HG02885 (cell line): ENCODE measurements at regions not wholly inside any gene's neighbourhood (a gene's known extent, or its start where the extent isn't known, plus 50 kb on each side); places are given as distances from the start of the nearest gene placed in this dataset.

Experiments used
- ATAC-seq: cut with Tn5 transposase; IDR thresholded peaks from one replicate; pipeline ENCODE4 v1.9.1; 2021; ENCODE audit warnings: mild to moderate bottlenecking; ENCODE audit not compliant: unreplicated experiment, poor library complexity

- ATAC-seq: no peak
Measured at GRCh38 chr10:29007748-29008610, 280.9 kb upstream of the LYZL1 start.

GRCh38 chr10:29009464-29009863, 279.4 kb upstream of the LYZL1 start:
- no peak for ATAC-seq

- no peak for ATAC-seq
Measured at GRCh38 chr10:29011516-29011915, 277.4 kb upstream of the LYZL1 start.

GRCh38 chr10:29012926-29013554, 275.8 kb upstream of the LYZL1 start:
- no peak for ATAC-seq

GRCh38 chr10:29021591-29021990, 267.3 kb upstream of the LYZL1 start:
- no peak for ATAC-seq

- ATAC-seq: no peak
Measured at GRCh38 chr10:29022513-29022912, 266.4 kb upstream of the LYZL1 start.

- ATAC-seq: no peak
Measured at GRCh38 chr10:29023678-29024077, 265.2 kb upstream of the LYZL1 start.

GRCh38 chr10:29026065-29026797, 262.6 kb upstream of the LYZL1 start:
- peak; percentile 52 for ATAC-seq

- no peak for ATAC-seq
Measured at GRCh38 chr10:29026802-29027580, 261.9 kb upstream of the LYZL1 start.

- ATAC-seq: no peak
Measured at GRCh38 chr10:29028486-29028885, 260.4 kb upstream of the LYZL1 start.

GRCh38 chr10:29030900-29031299, 258.0 kb upstream of the LYZL1 start:
- ATAC-seq: no peak

- no peak for ATAC-seq
Measured at GRCh38 chr10:29032169-29032568, 256.7 kb upstream of the LYZL1 start.

- peak; percentile 78 for ATAC-seq
Measured at GRCh38 chr10:29033311-29033940, 255.4 kb upstream of the LYZL1 start.

- ATAC-seq: no peak
Measured at GRCh38 chr10:29034592-29034991, 254.3 kb upstream of the LYZL1 start.

GRCh38 chr10:29035721-29036120, 253.1 kb upstream of the LYZL1 start:
- ATAC-seq: no peak

- ATAC-seq: no peak
Measured at GRCh38 chr10:29037348-29038113, 251.3 kb upstream of the LYZL1 start.

GRCh38 chr10:29039091-29039490, 249.8 kb upstream of the LYZL1 start:
- no peak for ATAC-seq

- ATAC-seq: no peak
Measured at GRCh38 chr10:29039677-29040189, 249.1 kb upstream of the LYZL1 start.

GRCh38 chr10:29041616-29042015, 247.3 kb upstream of the LYZL1 start:
- ATAC-seq: no peak
